HepG2 (cell line): ENCODE measurements at regions not wholly inside any gene's neighbourhood (a gene's known extent, or its start where the extent isn't known, plus 50 kb on each side); places are given as distances from the start of the nearest gene placed in this dataset.

Experiments used
- ATAC-seq: fragments of 200-7000 bp; cut with Tn5 transposase; 3 replicates; pipeline ENCODE4 v1.9.1; 2020; ENCODE audit warnings: mild to moderate bottlenecking, moderate library complexity
- BruUV-seq: library from RNA; stranded (reverse); fragments of 400-500 nt; replicated peaks from 2 replicates; lab custom pipeline; 2021; lab: Mats Ljungman, UMichigan
- CTCF ChIA-PET: fragments of 300-600 bp; formaldehyde crosslinking; extraction: SDS; loops from one replicate; lab custom pipeline; 2021; ENCODE audit warnings: low total read pairs, inconsistent platforms, low intra/inter-chr PET ratio; lab: Yijun Ruan, JAX
- POLR2A ChIA-PET: fragments of 350-600 bp; sonication (Branson Sonifier 250); formaldehyde crosslinking; loops from one replicate; lab custom pipeline; 2020; ENCODE audit warnings: antibody characterized with exemption, inconsistent platforms; lab: Yijun Ruan, JAX
- DNase-seq: peaks from one replicate; pipeline ENCODE4 v3.0.0-alpha.2; 2015; ENCODE audit warnings: low spot score
- FAIRE-seq: peaks from 3 replicates; lab custom pipeline; 2011; peaks lifted over from hg19 to GRCh38; lab: Jason Lieb, UNC
- H2AFZ ChIP-seq: one replicate; pipeline ENCODE4 v1.6.1; 2011; ENCODE audit warnings: low read length, inconsistent platforms
- H3K27ac ChIP-seq: fragments of 300-600 bp; 3 replicates; pipeline ENCODE4 v1.8.0; 2011; ENCODE audit warnings: mixed run types, mild to moderate bottlenecking, mixed read lengths, low read length, inconsistent platforms; ENCODE audit not compliant: insufficient read depth; ENCODE audit errors: extremely low read length
- H3K27me3 ChIP-seq, 2 experiments: fragments of 200-600 bp in 1 of 2; 2 replicates in 1 of 2; 3 replicates in 1 of 2; pipeline versions ENCODE4 v1.6.0 to v1.8.0; 2011; ENCODE audit warnings: low read length in 2 of 2, mild to moderate bottlenecking in 2 of 2, moderate library complexity in 2 of 2, inconsistent platforms in 1 of 2; ENCODE audit not compliant: insufficient read depth in 2 of 2, control insufficient read depth in 1 of 2
- H3K36me3 ChIP-seq, 2 experiments: fragments of 200-600 bp in 1 of 2; replicated peaks in 1 of 2; 2 replicates in 1 of 2; 3 replicates in 1 of 2; pipeline versions ENCODE4 v1.5.1 to v1.8.0; 2011; ENCODE audit warnings: low read length in 2 of 2, inconsistent platforms in 1 of 2; ENCODE audit not compliant: insufficient read depth in 2 of 2, control insufficient read depth in 1 of 2
- H3K4me1 ChIP-seq: 2 replicates; pipeline ENCODE4 v1.5.1; 2012; ENCODE audit warnings: low read length, inconsistent platforms; ENCODE audit not compliant: insufficient read depth
- H3K4me2 ChIP-seq: 2 replicates; pipeline ENCODE4 v1.6.0; 2011; ENCODE audit warnings: low read depth, low read length, inconsistent platforms
- H3K4me3 ChIP-seq, 3 experiments: fragments of 200-600 bp in 1 of 3; sonication (generic), shearing (Covaris generic) in 1 of 3; replicated peaks in 1 of 3; 2 replicates each; pipeline ENCODE4 v1.5.1; 2011 to 2016; ENCODE audit warnings: low read length in 3 of 3, inconsistent platforms in 2 of 3, low read depth in 2 of 3, mild to moderate bottlenecking in 2 of 3, control low read depth in 1 of 3, mixed read lengths in 1 of 3; ENCODE audit not compliant: insufficient read depth in 1 of 3
- H3K79me2 ChIP-seq: one replicate; pipeline ENCODE4 v1.6.1; 2011; ENCODE audit warnings: low read length, inconsistent platforms; ENCODE audit not compliant: insufficient read depth
- H3K9ac ChIP-seq: 2 replicates; pipeline ENCODE4 v1.6.0; 2011; ENCODE audit warnings: mild to moderate bottlenecking, low read depth, low read length, inconsistent platforms; ENCODE audit not compliant: insufficient read depth
- H3K9me3 ChIP-seq: 2 replicates; pipeline ENCODE4 v1.5.1; 2012; ENCODE audit warnings: mild to moderate bottlenecking, low read length
- H4K20me1 ChIP-seq: 2 replicates; pipeline ENCODE4 v1.6.0; 2011; ENCODE audit warnings: inconsistent platforms, mild to moderate bottlenecking, low read length, moderate library complexity; ENCODE audit not compliant: insufficient read depth
- DR1 ChIP-seq: sonication (generic); formaldehyde crosslinking; IDR thresholded peaks from 2 replicates; pipeline ENCODE4 v1.8.0; 2021; ENCODE audit warnings: mild to moderate bottlenecking, missing genetic modification reagents, inconsistent platforms
- GATAD2A ChIP-seq: IDR thresholded peaks from 2 replicates; pipeline ENCODE4 v1.6.1; 2016
- IRF2 ChIP-seq: IDR thresholded peaks from 2 replicates; pipeline ENCODE4 v1.6.1; 2018; ENCODE audit warnings: missing genetic modification reagents, missing compliant biosample characterization
- NFE2L1 ChIP-seq: sonication (generic); formaldehyde crosslinking; IDR thresholded peaks from 2 replicates; pipeline ENCODE4 v1.4.0; 2020; ENCODE audit warnings: missing genetic modification reagents, mild to moderate bottlenecking, borderline replicate concordance
- PCBP2 ChIP-seq: fragments of 200-400 bp; formaldehyde crosslinking; optimal IDR thresholded peaks from 2 replicates; pipeline ENCODE3; 2018; ENCODE audit warnings: low read length, low read depth; ENCODE audit not compliant: poor library complexity, severe bottlenecking
- RBAK ChIP-seq: sonication (generic); formaldehyde crosslinking; IDR thresholded peaks from 2 replicates; pipeline ENCODE4 v1.5.1; 2020; ENCODE audit warnings: mild to moderate bottlenecking, missing genetic modification reagents
- RCOR2 ChIP-seq: IDR thresholded peaks from 2 replicates; pipeline ENCODE4 v1.6.1; 2016; ENCODE audit warnings: missing biosample characterization, missing genetic modification reagents
- TBP ChIP-seq: sonication (generic); formaldehyde crosslinking; IDR thresholded peaks from 2 replicates; pipeline ENCODE4 v1.5.0; 2020; ENCODE audit warnings: missing genetic modification reagents
- ZBTB42 ChIP-seq: sonication (generic); formaldehyde crosslinking; IDR thresholded peaks from 2 replicates; pipeline ENCODE4 v1.5.0; 2020; ENCODE audit warnings: mild to moderate bottlenecking, missing genetic modification reagents
- ZFAT ChIP-seq: sonication (generic); formaldehyde crosslinking; conservative IDR thresholded peaks from 2 replicates; pipeline ENCODE4 v1.8.1; 2023; ENCODE audit warnings: missing genetic modification reagents, inconsistent platforms
- ZMYM2 ChIP-seq: sonication (generic); formaldehyde crosslinking; IDR thresholded peaks from 2 replicates; pipeline ENCODE4 v1.8.0; 2022; ENCODE audit warnings: mild to moderate bottlenecking, missing genetic modification reagents
- ZNF414 ChIP-seq: sonication (generic); formaldehyde crosslinking; IDR thresholded peaks from 2 replicates; pipeline ENCODE4 v1.5.0; 2020; ENCODE audit warnings: missing genetic modification reagents
- ZNF772 ChIP-seq: sonication (generic); formaldehyde crosslinking; IDR thresholded peaks from 2 replicates; pipeline ENCODE4 v1.5.0; 2020; ENCODE audit warnings: mild to moderate bottlenecking, missing genetic modification reagents
- WGBS: methylation state at CpG from one replicate; pipeline ENCODE4 v1.1.6; 2017; ENCODE audit warnings: low lambda C conversion rate; 5-methylcytosine and 5-hydroxymethylcytosine counted together
- in situ Hi-C: cut with HindIII; loops from 2 replicates; pipeline ENCODE4 v1.10.0; 2017; ENCODE audit warnings: low pct_unique_long_range_greater_than_20kb; ENCODE audit not compliant: extremely low pct_ligation_motif_present
- intact Hi-C: fragments of 100-400 bp; cut with micrococcal nuclease; formaldehyde crosslinking; loops from one replicate; pipeline ENCODE4 v1.10.0; 2022; ENCODE audit not compliant: unreplicated experiment

DNA sequence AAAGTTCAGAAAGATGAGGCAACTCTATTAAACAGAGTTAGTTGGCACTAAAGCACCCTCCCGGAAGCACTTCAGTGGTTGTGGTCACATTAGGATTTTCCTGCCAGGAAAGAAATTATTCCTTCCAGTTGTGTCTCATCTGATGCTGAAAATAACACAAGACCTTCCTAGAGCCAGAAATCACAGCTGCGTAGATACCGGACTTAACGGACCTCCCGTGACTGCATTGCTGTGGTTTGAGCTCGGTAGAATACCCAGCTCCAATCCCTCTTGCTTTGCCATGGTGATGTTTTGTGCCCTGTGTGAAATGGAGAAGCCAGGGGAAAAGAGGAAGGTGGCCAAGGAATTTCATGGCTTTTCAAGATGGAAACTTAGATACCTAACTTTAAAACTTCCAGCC lies 215.0 kb upstream of the IGF1R start:
- peaks cover 0 to 15% of the 10 kb centered on the region in 2 experiments; a peak in 1 of 5 replicates for H3K27me3 ChIP-seq
- H3K4me3 ChIP-seq: no peak overlapping the region
- TF ChIP-seq PCBP2 (no peak), ZNF414 (no peak), DR1 (CRISPR knock-in tag) (no peak), ZNF772 (no peak), ZFAT (CRISPR knock-in tag) (no peak), ZMYM2 (CRISPR knock-in tag) (no peak), RBAK (CRISPR knock-in tag) (no peak), GATAD2A (CRISPR knock-in tag) (no peak), RCOR2 (no peak), NFE2L1 (no peak), TBP (CRISPR knock-in tag) (no peak), IRF2 (CRISPR knock-in tag) (no peak), ZBTB42 (CRISPR knock-in tag) (no peak)
- TF ChIP-seq, all 625 proteins: peak for 0
- WGBS: 41% methylated on average over 6 of the region's 6 CpGs
- H2AFZ ChIP-seq: no peak overlapping the region
- H3K27ac ChIP-seq: no peak overlapping the region
- POLR2A ChIA-PET: no interaction called here
- FAIRE-seq (no peak), ATAC-seq (no peak), DNase-seq (no peak)
- in situ Hi-C loops: no loop called here
- no peak overlapping the region for H3K9ac ChIP-seq
- BruUV-seq: no TSS peak
- H4K20me1 ChIP-seq: no peaks in the 10 kb centered on the region
- intact Hi-C loops: no loop called here
- H3K36me3 ChIP-seq: no peaks in the 10 kb centered on the region
- no peaks in the 10 kb centered on the region for H3K79me2 ChIP-seq
- 0 out of 2 replicates have a peak, but pooled peaks cover 8% of the 10 kb centered on the region for H3K9me3 ChIP-seq
- no peak overlapping the region for H3K4me2 ChIP-seq
- no peaks in the 10 kb centered on the region for H3K4me1 ChIP-seq
- CTCF ChIA-PET: no interaction called here
